GM18519 (cell line): ENCODE measurements at regions not wholly inside any gene's neighbourhood (a gene's known extent, or its start where the extent isn't known, plus 50 kb on each side); places are given as distances from the start of the nearest gene placed in this dataset.

Experiments
- ATAC-seq: cut with Tn5 transposase; IDR thresholded peaks from one replicate; pipeline ENCODE4 v1.9.1; 2021; ENCODE audit warnings: mild to moderate bottlenecking, moderate library complexity; ENCODE audit not compliant: unreplicated experiment, low FRiP score

DNA sequence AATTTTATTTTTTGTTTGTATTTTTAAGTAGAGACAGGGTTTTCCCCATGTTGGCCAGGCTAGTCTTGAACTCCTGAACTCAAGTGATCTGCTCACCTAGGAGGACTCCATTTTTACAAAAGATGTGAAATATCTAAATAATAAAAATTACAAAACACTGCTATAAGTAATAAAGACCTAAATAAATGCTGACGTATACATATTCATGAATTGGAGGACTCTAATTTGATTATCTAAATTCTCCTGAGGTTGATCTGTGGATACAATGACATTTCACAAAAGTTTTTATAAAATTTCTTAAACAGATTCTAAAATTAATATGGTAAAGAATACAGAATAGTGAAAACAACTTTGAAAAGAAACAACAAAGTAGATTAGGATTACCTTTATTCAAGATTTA, 1224.0 kb downstream of the SLC16A7 start:
- ATAC-seq, result no peak

DNA sequence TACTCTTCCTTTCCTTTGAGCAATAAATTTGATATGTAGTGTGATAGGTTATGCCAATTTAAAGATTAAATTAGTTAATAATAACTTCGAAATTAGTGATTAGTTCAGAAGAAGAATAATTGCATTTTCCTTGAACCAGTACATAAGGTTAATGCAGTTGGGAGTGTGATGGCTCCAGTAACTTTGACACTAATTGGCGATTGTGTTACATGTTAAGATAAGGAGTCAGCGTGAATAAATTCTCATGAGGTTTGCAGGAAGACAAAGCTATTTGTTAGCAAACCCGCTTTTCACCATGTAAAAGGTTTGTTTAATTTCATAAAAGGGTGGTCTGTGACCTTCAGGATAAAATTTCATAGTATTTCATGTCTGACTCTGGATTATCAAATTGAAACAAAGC, 1226.8 kb downstream of the SLC16A7 start:
- no peak for ATAC-seq

GRCh38 chr12:60830381-60830780, 1234.6 kb downstream of the SLC16A7 start:
- no peak for ATAC-seq

DNA sequence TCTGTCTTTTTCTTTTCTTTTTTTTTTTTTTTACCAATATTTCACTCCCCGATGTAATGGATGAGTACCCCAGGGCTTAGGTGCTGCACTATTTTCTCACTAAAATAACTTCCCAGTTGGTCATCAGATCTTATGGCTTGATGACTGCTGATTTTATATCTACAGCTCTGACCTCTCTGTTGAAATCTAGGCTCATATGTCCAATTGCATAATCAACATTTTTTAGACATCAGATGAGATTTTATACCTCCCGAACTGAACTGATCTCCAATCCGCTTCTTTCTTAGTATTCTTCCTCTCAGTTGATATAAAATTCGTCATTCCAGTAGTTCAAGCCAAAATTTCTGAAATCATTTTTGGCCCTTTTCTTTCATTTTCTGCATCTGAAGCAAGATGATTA, 1236.5 kb downstream of the SLC16A7 start:
- no peak for ATAC-seq

GRCh38 chr12:60834372-60834771, 1238.5 kb downstream of the SLC16A7 start:
- ATAC-seq, result no peak

DNA sequence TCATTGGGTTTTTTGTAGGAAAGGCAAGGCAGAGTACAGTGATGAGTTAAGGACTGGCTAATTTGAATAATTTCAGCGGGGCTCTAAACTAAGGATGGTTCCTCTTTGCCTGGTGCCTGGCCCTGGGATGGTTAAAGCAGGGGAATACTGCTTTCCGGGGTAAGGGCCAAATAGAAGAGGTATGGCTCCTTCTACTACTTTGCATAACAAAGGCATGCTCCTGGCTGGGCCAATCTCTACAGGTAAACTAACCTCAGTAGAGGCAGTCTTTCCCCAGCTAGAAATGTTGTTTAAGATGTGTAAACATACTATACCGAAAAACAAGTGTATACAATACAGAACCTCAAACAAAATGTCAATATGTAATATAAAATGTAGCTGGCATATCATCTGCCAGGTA, 1239.0 kb downstream of the SLC16A7 start:
- no peak for ATAC-seq

DNA sequence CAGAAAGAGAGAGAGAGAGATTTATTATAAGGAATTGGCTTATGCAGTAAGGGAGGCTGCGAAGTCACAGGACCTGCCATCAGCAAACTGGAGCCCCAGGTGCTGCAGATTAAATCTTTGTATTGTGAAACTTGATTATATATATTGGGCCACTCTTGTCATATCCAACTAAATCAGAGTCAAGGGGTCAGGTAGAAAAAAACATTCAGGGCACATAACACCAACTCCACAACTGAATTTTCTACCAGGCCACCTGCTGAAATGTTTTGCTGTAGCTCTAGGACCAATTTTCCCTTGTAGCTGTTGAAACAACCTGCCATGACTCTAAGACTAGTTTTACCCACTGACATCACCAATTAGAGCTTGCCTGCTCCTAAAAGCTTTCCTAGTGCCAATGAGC, 1240.8 kb downstream of the SLC16A7 start:
- no peak for ATAC-seq

DNA sequence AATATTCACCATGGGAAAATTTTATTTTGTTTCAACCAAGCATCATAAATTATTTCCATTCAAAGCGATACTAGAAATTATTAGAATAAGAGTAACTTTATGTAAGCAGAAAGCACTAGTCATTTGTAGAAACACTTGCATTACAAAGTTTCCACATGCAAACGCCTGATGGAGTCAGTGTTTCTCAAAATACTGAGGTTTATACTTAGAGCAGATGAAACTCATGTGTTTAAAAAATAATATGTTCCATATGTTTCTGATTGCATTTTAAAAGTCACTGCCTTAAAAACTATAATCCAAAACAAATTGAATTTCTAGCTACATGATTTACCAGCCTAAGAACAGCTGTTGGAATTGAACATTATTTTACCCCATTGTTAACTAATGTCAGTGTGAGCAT, 1246.4 kb downstream of the SLC16A7 start:
- ATAC-seq, result no peak

GRCh38 chr12:60844101-60844500, 1248.3 kb downstream of the SLC16A7 start:
- ATAC-seq, result no peak

DNA sequence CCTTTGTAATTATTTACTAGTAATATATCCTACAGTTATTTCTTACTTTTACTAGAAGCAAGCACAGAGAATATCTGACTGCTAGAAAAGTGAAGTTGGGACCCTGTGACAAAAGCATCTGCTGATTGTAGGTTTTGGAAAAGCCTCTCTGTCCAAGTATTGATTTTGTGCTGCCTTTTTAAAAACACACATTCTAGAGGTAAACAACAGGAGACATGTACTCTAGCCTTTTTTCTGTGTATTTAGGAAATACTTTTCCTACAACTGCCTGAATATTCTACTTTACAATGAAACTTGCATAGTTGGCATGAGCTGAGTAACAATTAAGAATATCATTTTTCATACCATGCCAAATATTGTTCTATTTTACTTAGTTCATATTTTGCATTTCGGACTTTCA, 1249.0 kb downstream of the SLC16A7 start:
- no peak for ATAC-seq

- no peak for ATAC-seq
Observed at GRCh38 chr12:60845696-60846095, 1249.9 kb downstream of the SLC16A7 start.

- ATAC-seq, result no peak
Observed at GRCh38 chr12:60847281-60847680, 1251.5 kb downstream of the SLC16A7 start.

DNA sequence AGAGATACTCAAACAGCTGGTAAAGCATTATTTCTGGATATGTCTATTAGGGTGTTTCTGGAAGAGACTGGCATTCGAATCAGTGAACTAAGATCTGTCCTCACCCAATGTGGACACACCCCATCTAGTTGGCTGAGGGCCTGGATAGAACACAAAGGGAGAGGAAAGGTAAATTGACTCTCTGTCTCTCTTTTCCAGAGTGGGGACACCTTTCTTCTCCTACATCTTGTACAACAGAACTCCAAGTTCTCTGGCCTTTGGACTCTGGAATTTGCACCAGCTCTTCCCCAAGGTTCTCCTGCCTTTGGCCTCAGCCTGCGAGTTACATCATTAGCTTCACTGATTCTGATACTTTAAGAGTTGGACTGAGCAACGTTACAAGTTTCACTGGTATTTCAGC, 1253.9 kb downstream of the SLC16A7 start:
- ATAC-seq, result no peak

- no peak for ATAC-seq
Observed at GRCh38 chr12:60853407-60853806, 1257.6 kb downstream of the SLC16A7 start.

GRCh38 chr12:60863421-60863820, 1267.6 kb downstream of the SLC16A7 start:
- ATAC-seq, result no peak

DNA sequence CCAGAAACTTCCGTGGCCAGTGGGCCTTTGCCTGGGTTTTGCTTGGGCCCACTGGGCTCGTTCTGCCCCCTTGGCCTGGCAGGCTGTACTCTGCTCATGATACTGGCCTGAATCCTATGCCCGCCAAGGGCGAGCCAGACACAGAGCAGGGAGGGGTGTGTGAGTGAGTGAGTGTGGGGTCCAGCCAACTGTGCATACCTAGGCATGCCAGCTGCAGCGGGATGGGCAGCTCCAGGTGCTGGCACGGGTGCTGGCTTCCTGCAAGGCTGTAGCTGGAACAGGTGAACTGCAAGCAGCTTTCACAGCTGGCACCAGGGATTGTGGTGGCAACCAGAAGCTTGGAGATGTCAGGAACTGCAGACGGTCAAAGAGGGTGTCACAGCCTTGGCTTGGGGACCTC, 1276.4 kb downstream of the SLC16A7 start:
- ATAC-seq, result no peak

- ATAC-seq, result no peak
Observed at GRCh38 chr12:60872850-60873713, 1277.3 kb downstream of the SLC16A7 start.

DNA sequence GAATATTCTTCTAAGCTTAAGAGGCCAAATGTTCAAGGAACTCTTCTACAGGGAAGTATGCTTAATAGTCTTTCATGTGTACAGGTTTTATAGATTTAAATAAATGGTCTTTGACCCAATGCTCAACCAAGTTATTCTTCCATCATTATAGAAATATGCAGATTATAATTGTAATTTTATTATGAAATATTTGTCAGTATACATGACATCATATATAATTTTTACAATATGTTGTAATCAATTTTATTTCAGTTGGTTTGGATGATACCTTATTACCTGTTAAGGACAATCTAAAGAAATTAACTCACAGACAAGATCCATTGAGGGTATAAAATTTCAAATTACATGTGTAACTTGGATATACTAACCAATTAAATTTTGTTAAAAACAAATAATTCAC, 1278.3 kb downstream of the SLC16A7 start:
- no peak for ATAC-seq

- ATAC-seq, result no peak
Observed at GRCh38 chr12:60920841-60921495, 1325.1 kb downstream of the SLC16A7 start.

DNA sequence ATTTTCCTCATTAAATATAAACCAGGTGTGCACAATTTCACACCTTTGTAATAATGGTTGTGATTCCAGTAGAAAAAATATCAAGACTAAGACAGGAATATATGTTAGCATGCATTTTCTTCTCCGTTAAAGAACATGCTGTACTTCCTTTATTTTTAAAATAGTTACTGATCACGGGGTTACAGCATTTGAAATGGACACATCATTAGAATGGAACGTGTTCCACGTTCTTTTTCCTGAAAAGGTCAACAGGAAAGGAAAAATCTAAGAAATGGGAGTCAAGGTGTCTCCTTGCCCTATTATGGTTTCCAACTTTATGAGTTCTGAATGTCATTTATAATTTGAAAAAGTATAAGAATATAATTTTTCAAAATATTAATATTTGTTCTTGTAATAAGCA, 1325.7 kb downstream of the SLC16A7 start:
- ATAC-seq, result no peak

DNA sequence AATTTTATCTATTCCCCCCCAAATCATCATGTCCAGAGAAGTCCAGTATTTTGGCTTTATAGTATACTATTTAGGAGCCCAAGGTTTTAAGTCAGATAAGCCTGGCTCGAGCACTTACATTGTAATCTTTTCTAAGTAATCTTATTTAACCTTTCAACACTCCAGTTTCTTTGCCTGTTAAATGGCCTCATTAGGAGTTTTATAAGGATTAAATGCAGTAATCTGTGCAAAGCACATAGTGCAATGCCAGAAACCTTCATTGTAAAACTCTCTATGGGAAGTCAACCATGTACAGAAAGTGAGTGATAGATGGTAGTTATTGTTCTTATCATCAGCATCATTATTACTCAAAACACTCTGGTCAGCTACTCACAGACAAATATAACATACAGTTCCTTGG, 1330.4 kb downstream of the SLC16A7 start:
- no peak for ATAC-seq

DNA sequence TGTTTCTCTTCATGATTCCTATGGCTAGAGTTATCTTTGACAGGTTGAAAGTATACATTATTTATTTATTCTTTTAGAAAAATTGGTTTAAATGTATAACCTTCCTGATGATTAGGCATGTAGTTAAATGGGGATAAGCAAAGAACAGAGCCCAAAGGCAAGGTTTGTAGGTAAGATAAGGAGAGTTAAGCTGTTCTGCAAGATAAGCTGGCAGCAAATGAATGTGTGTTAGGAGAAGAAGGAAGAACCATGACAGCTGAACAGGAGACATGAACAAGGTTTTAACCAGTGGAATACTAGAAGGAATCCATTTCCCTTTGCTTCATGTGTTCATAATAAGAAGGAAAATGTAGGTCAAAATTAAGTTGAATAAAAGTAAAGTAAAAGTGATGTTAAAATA, 1330.1 kb upstream of the USP15 start:
- ATAC-seq, result no peak
